ENCODE measurements at regions not wholly inside any gene's neighbourhood (a gene's known extent, or its start where the extent isn't known, plus 50 kb on each side); places are given as distances from the start of the nearest gene placed in this dataset.

- no peak overlapping the region for H3K27ac ChIP-seq
- H3K36me3 ChIP-seq: no peaks in the 10 kb centered on the region
- no peak overlapping the region for H3K4me3 ChIP-seq (ENCODE audit: low read depth, low read length)
- H3K27me3 ChIP-seq (ENCODE audit: insufficient read depth, low read depth, severe bottlenecking): no peaks in the 10 kb centered on the region
- peaks cover 4% of the 10 kb centered on the region for H3K9me3 ChIP-seq (ENCODE audit: severe bottlenecking)
- no peak for DNase-seq
- TF ChIP-seq CTCF (IDR thresholded peaks at IDR 0.05; ENCODE audit: low read depth, low read length): no peak
Measured at GRCh38 chr9:119709431-119709830, 340.2 kb upstream of the BRINP1 start.

GRCh38 chr9:119707228-119707845 is 338.1 kb upstream of the BRINP1 start:
- no peak overlapping the region for H3K27ac ChIP-seq
- H3K36me3 ChIP-seq: no peaks in the 10 kb centered on the region
- DNase-seq: no peak
- no peaks in the 10 kb centered on the region for H3K9me3 ChIP-seq (ENCODE audit: severe bottlenecking)
- no peak for TF ChIP-seq CTCF (IDR thresholded peaks at IDR 0.05; ENCODE audit: low read depth, low read length)
- H3K4me3 ChIP-seq (ENCODE audit: low read depth, low read length): no peak overlapping the region
- no peaks in the 10 kb centered on the region for H3K27me3 ChIP-seq (ENCODE audit: insufficient read depth, low read depth, severe bottlenecking)

- TF ChIP-seq CTCF (IDR thresholded peaks at IDR 0.05; ENCODE audit: low read depth, low read length): no peak
- Histone ChIP-seq H3K27me3 (ENCODE audit: insufficient read depth, low read depth, severe bottlenecking) (no peaks in the 10 kb centered on the region), H3K9me3 (ENCODE audit: severe bottlenecking) (peaks cover 5% of the 10 kb centered on the region), H3K36me3 (no peaks in the 10 kb centered on the region), H3K4me3 (ENCODE audit: low read depth, low read length) (no peak overlapping the region), H3K27ac (no peak overlapping the region)
- DNase-seq: no peak
Measured at GRCh38 chr9:119701651-119702050, 332.4 kb upstream of the BRINP1 start.

DNA sequence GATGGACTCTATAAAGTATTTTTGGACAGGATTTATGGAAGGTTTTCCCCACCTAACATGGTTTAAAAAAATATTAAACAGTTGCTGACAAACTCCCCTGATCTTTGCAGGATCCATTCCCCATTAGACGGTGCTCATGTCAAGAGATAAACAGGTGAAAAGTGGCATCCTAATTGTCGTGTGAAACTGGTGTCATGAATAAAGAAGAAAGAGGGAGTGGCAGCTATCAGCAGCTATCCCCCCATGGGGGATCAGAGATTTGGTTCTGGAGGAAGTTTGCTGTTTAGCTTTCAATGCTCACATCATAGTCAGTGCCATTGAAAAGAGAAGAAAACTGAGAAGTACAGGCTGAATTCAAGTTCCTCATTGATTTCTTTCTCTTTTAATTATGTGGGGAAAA is 329.3 kb upstream of the BRINP1 start:
- peak overlapping the region; percentile 57 for H3K27ac ChIP-seq
- H3K27me3 ChIP-seq (ENCODE audit: insufficient read depth, low read depth, severe bottlenecking): no peaks in the 10 kb centered on the region
- peaks cover 5% of the 10 kb centered on the region for H3K9me3 ChIP-seq (ENCODE audit: severe bottlenecking)
- no peaks in the 10 kb centered on the region for H3K36me3 ChIP-seq
- DNase-seq: no peak
- no peak overlapping the region for H3K4me3 ChIP-seq (ENCODE audit: low read depth, low read length)
- no peak for TF ChIP-seq CTCF (IDR thresholded peaks at IDR 0.05; ENCODE audit: low read depth, low read length)

- H3K4me3 ChIP-seq (ENCODE audit: low read depth, low read length): no peak overlapping the region; the same call in 1 of the 2 replicates
- DNase-seq: peak; percentile 62
- H3K27ac ChIP-seq: peak overlapping the region; percentile 57
- H3K36me3 ChIP-seq: no peaks in the 10 kb centered on the region
- peaks cover 5% of the 10 kb centered on the region for H3K9me3 ChIP-seq (ENCODE audit: severe bottlenecking)
- H3K27me3 ChIP-seq (ENCODE audit: insufficient read depth, low read depth, severe bottlenecking): no peaks in the 10 kb centered on the region
- TF ChIP-seq CTCF (IDR thresholded peaks at IDR 0.05; ENCODE audit: low read depth, low read length): no peak
Measured at GRCh38 chr9:119697996-119698395, 328.8 kb upstream of the BRINP1 start.

DNA sequence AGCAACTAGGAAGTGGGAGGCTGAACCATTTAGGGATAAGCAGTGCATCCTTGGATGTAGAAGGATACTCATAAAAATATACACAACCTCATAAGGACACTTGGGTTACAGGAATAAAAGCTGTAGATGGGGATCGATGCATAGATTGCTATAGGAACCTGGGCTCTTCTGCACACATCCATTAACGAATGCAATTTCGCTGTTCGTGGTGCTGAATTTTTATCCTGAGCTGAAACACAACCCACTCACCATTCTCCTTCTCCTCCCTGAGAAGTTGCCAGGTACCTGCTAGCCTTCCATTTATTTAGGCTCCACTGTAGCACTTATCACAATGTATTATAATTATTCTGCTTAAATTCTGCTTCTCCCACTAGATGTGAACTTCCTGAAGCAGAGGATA is 320.6 kb upstream of the BRINP1 start:
- H3K4me3 ChIP-seq (ENCODE audit: low read depth, low read length): no peak overlapping the region
- no peaks in the 10 kb centered on the region for H3K9me3 ChIP-seq (ENCODE audit: severe bottlenecking)
- H3K36me3 ChIP-seq: no peaks in the 10 kb centered on the region
- no peaks in the 10 kb centered on the region for H3K27me3 ChIP-seq (ENCODE audit: insufficient read depth, low read depth, severe bottlenecking)
- no peak overlapping the region for H3K27ac ChIP-seq
- no peak for TF ChIP-seq CTCF (IDR thresholded peaks at IDR 0.05; ENCODE audit: low read depth, low read length)
- no peak for DNase-seq
